ENCODE measurements at regions not wholly inside any gene's neighbourhood (a gene's known extent, or its start where the extent isn't known, plus 50 kb on each side); places are given as distances from the start of the nearest gene placed in this dataset.
"Not testable (repeated sequence)": the region's sequence is repeated elsewhere in the genome, so short reads cannot be mapped to it uniquely, and the experiment has no call there.

- DNase-seq = no peak
These were observed 108.6 kb downstream of the ZMAT1 start for GRCh38 chrX:101823236-101823635.

GRCh38 chrX:101817739-101818138, 114.1 kb downstream of the ZMAT1 start:
- DNase-seq = not testable (repeated sequence)

- no peak for DNase-seq
These were observed 118.6 kb downstream of the ZMAT1 start for GRCh38 chrX:101813200-101813599.

GRCh38 chrX:101803451-101803850, 128.4 kb downstream of the ZMAT1 start:
- no peak for DNase-seq

GRCh38 chrX:101799387-101799786, 132.4 kb downstream of the ZMAT1 start:
- DNase-seq = peak; percentile 87

GRCh38 chrX:101787934-101788333, 128.3 kb upstream of the ARMCX2 start:
- no peak for DNase-seq

- DNase-seq = no peak
These were observed 125.5 kb upstream of the ARMCX2 start for GRCh38 chrX:101785142-101785541.

- DNase-seq = not testable (repeated sequence)
These were observed 120.8 kb upstream of the ARMCX2 start for GRCh38 chrX:101780421-101780820.

GRCh38 chrX:101774340-101774739, 114.7 kb upstream of the ARMCX2 start:
- DNase-seq = no peak

GRCh38 chrX:101764538-101764937, 104.9 kb upstream of the ARMCX2 start:
- DNase-seq = no peak

- DNase-seq = peak; percentile 33
These were observed 99.3 kb upstream of the ARMCX2 start for GRCh38 chrX:101759000-101759399.

GRCh38 chrX:101750744-101751143, 91.1 kb upstream of the ARMCX2 start:
- DNase-seq = no peak

- no peak for DNase-seq
These were observed 89.8 kb upstream of the ARMCX2 start for GRCh38 chrX:101749436-101749835.

GRCh38 chrX:101745046-101745445, 85.4 kb upstream of the ARMCX2 start:
- no peak for DNase-seq

GRCh38 chrX:101744085-101744484, 84.4 kb upstream of the ARMCX2 start:
- DNase-seq = no peak

- DNase-seq = no peak
These were observed 81.0 kb upstream of the ARMCX2 start for GRCh38 chrX:101740642-101741041.

- not testable (repeated sequence) for DNase-seq
These were observed 79.2 kb upstream of the ARMCX2 start for GRCh38 chrX:101738867-101739266.

GRCh38 chrX:101738411-101738810, 78.8 kb upstream of the ARMCX2 start:
- DNase-seq = not testable (repeated sequence)

- DNase-seq = no peak
These were observed 77.0 kb upstream of the ARMCX2 start for GRCh38 chrX:101736651-101737050.

- DNase-seq = no peak
These were observed 73.2 kb upstream of the ARMCX2 start for GRCh38 chrX:101732870-101733269.

- no peak for DNase-seq
These were observed 70.3 kb upstream of the ARMCX2 start for GRCh38 chrX:101729986-101730385.
